NCI-H774 (cell line): ENCODE measurements at regions not wholly inside any gene's neighbourhood (a gene's known extent, or its start where the extent isn't known, plus 50 kb on each side); places are given as distances from the start of the nearest gene placed in this dataset.

Experiments
- DNase-seq: peaks from one replicate; lab custom pipeline; 2025; lab: John Stamatoyannopoulos, UW

DNA sequence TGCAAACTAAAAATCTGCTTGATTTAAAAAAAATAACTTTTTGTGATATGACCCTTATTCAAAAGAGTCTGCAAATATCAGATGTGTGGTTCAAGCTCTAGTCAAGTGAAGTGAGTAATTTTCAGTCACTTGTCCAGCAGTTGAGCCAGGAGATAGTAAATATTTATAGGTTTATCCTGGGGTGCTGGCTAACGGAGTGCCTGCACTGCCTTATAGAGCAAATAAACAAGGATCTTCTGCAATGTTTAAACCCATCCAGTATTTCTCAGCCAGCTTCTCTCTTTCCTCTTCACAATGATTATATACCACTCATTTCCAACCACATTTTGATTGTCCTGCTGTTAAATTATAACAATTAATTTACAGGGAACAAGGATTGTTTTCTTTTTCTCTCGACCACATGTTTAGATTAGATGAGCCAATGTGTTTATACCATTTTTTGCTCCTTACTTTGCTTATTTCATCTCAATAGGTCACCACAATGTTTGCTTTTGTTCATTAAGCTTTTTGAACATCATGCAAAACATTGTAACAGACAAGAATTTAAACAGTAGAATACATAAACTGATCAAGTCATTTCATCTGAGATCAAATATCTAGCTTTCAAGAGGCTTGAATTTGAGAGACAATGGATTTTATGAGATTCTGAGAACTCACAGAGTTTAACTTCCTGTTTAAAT is 60.3 kb upstream of the GREM2 start:
- DNase-seq, result no peak

DNA sequence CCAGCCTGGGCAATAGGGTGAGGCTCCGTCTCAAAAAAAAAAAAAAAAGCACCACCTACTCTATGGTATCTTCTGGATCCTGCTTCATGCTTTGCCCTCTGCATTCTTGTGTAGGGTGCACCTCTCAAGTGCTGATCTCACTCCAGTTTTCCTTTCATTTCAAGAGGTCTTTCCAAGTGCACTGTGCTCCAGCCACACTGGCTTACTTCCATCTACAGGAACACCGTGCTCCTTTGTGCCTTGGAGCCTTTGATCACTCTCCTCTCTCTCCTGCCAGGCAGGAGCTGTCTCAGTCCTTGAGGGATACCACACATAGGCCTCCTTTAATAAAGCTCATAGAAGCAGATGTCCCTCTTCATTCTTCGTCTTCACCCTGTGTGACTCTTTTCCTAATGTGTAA is 55.4 kb upstream of the GREM2 start:
- DNase-seq, result no peak

DNA sequence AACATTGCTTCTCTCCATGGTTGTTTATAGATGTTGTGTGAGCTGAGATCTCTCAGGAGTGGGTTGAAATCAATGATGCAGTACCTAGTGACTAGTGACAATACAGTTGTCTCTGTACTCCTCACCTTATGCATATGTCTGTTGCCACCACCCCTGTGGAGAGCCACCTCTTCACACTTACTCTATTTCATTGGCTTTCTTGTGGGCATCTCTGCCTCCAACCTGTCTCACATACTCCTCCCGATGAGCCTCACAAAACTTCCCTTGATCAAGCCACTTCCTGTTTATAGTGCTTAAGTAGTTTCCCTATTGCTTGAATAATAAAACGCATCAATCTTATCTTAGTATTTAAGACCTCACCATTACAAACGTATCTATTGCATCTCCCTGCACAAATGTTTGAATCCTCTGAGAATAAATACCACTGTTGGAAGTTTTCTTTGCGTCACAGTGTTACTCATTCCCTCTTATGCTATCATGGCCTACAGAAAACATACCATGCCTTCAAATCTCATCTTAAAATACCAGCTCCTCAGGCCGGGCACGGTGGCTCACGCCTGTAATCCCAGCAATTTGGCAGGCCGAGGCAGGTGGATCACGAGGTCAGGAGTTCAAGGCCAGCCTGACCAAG is 54.7 kb upstream of the GREM2 start:
- no peak for DNase-seq

DNA sequence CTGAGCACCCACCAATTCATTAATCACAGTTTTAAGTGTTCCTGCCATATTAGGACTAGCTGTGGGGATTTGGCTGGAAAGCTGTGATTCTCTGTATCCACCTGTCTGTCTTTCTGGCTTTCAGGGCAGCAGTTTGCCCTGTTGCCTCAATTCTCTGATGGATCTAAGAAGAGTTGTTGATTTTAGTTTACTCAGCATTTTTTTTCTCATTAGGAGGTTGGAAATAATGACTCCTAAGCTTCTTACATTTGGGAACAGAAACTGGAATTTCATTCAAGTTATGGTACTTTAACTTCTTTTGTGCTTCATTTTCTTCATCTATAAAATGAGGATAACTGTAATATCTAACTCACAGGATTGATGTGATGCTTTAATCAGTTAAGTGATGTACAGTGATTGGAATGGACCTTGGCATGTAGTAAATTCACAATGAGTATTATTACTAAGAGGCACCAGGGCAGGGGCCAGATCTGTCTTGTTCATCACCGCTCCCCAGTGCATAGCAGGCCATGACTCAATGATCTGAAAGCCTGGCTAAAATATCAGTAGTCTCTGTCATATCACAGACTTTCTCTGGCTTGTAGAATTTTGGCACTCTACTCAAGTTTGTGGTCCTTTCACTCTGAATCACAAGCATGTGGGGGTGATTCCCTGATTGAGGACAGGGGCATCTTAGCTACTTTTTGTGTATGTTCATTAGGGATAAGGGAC is 51.4 kb upstream of the GREM2 start:
- no peak for DNase-seq
